H1 (cell line): ENCODE measurements at regions not wholly inside any gene's neighbourhood (a gene's known extent, or its start where the extent isn't known, plus 50 kb on each side); places are given as distances from the start of the nearest gene placed in this dataset.

ENCODE experiments used
- RAD21 ChIP-seq, 2 experiments: IDR thresholded peaks in 1 of 2; conservative IDR thresholded peaks in 1 of 2; 2 replicates each; pipeline ENCODE4 v1.6.1; 2011; ENCODE audit warnings: low read depth in 2 of 2, low read length in 2 of 2, improper control_type of control experiment in 1 of 2, inconsistent platforms in 1 of 2, mild to moderate bottlenecking in 1 of 2, moderate library complexity in 1 of 2
- TF ChIP-seq, protein P1 (sequence below): fragments of 300-600 bp; sonication (generic); IDR thresholded peaks from 2 replicates; pipeline ENCODE4 v1.7.1; 2012; ENCODE audit warnings: low read length, moderate library complexity, mild to moderate bottlenecking, inconsistent platforms; ENCODE audit not compliant: insufficient replicate concordance

DNA sequence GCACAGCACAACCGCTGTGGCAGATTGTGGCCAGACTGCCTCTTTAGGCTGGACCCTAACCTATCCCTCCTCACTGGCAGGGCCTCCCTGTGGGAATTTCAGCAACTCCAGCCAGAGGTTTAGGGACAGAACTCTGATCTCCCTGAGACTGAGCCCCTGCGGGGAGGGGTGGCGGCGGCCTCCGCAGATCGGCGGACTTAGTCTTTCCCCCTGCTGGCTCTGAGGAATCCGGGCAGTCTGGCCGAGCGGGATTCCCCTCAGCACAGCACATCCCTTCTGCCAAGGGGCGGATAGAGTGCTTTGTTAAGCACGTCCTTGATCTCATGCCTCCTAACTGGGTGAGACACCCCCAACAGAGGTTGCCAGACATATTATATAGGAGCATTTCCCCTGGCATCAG lies 224.2 kb upstream of the NPY start (continued):
- TF ChIP-seq, protein P1, sequence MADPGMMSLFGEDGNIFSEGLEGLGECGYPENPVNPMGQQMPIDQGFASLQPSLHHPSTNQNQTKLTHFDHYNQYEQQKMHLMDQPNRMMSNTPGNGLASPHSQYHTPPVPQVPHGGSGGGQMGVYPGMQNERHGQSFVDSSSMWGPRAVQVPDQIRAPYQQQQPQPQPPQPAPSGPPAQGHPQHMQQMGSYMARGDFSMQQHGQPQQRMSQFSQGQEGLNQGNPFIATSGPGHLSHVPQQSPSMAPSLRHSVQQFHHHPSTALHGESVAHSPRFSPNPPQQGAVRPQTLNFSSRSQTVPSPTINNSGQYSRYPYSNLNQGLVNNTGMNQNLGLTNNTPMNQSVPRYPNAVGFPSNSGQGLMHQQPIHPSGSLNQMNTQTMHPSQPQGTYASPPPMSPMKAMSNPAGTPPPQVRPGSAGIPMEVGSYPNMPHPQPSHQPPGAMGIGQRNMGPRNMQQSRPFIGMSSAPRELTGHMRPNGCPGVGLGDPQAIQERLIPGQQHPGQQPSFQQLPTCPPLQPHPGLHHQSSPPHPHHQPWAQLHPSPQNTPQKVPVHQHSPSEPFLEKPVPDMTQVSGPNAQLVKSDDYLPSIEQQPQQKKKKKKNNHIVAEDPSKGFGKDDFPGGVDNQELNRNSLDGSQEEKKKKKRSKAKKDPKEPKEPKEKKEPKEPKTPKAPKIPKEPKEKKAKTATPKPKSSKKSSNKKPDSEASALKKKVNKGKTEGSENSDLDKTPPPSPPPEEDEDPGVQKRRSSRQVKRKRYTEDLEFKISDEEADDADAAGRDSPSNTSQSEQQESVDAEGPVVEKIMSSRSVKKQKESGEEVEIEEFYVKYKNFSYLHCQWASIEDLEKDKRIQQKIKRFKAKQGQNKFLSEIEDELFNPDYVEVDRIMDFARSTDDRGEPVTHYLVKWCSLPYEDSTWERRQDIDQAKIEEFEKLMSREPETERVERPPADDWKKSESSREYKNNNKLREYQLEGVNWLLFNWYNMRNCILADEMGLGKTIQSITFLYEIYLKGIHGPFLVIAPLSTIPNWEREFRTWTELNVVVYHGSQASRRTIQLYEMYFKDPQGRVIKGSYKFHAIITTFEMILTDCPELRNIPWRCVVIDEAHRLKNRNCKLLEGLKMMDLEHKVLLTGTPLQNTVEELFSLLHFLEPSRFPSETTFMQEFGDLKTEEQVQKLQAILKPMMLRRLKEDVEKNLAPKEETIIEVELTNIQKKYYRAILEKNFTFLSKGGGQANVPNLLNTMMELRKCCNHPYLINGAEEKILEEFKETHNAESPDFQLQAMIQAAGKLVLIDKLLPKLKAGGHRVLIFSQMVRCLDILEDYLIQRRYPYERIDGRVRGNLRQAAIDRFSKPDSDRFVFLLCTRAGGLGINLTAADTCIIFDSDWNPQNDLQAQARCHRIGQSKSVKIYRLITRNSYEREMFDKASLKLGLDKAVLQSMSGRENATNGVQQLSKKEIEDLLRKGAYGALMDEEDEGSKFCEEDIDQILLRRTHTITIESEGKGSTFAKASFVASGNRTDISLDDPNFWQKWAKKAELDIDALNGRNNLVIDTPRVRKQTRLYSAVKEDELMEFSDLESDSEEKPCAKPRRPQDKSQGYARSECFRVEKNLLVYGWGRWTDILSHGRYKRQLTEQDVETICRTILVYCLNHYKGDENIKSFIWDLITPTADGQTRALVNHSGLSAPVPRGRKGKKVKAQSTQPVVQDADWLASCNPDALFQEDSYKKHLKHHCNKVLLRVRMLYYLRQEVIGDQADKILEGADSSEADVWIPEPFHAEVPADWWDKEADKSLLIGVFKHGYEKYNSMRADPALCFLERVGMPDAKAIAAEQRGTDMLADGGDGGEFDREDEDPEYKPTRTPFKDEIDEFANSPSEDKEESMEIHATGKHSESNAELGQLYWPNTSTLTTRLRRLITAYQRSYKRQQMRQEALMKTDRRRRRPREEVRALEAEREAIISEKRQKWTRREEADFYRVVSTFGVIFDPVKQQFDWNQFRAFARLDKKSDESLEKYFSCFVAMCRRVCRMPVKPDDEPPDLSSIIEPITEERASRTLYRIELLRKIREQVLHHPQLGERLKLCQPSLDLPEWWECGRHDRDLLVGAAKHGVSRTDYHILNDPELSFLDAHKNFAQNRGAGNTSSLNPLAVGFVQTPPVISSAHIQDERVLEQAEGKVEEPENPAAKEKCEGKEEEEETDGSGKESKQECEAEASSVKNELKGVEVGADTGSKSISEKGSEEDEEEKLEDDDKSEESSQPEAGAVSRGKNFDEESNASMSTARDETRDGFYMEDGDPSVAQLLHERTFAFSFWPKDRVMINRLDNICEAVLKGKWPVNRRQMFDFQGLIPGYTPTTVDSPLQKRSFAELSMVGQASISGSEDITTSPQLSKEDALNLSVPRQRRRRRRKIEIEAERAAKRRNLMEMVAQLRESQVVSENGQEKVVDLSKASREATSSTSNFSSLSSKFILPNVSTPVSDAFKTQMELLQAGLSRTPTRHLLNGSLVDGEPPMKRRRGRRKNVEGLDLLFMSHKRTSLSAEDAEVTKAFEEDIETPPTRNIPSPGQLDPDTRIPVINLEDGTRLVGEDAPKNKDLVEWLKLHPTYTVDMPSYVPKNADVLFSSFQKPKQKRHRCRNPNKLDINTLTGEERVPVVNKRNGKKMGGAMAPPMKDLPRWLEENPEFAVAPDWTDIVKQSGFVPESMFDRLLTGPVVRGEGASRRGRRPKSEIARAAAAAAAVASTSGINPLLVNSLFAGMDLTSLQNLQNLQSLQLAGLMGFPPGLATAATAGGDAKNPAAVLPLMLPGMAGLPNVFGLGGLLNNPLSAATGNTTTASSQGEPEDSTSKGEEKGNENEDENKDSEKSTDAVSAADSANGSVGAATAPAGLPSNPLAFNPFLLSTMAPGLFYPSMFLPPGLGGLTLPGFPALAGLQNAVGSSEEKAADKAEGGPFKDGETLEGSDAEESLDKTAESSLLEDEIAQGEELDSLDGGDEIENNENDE = no peak
- TF ChIP-seq RAD21 (IDR thresholded peaks at IDR 0.05 in 1 of 2, conservative IDR thresholded peaks at IDR 0.05 in 1 of 2; ENCODE audit: low read depth in 2 of 2, low read length in 2 of 2) = 0 out of 4 replicates have a peak, but pooled peaks of 1 of the 2 experiments have one; percentile 1
